ENCODE measurements at regions not wholly inside any gene's neighbourhood (a gene's known extent, or its start where the extent isn't known, plus 50 kb on each side); places are given as distances from the start of the nearest gene placed in this dataset.

- Mint-ChIP-seq H3K4me3 (no peak overlapping the region), H3K27ac (peak overlapping the region in 1 of 10 donors; percentile 64), H3K27me3 (peaks cover 0 to 1% (median 0%) of the 10 kb centered on the region in 5 donors), H3K4me1 (peaks cover 8 to 16% (median 13%) of the 10 kb centered on the region in 4 donors), H3K36me3 (no peaks in the 10 kb centered on the region), H3K9me3 (peaks cover 0 to 6% (median 0%) of the 10 kb centered on the region in 9 donors)
- DNase-seq (no peak), ATAC-seq (peak in 1 of 2 donors; percentile 57)
- POLR2A ChIA-PET = no interaction called here
These were observed 66.6 kb upstream of the FBRSL1 start for GRCh38 chr12:132423251-132423819.

DNA sequence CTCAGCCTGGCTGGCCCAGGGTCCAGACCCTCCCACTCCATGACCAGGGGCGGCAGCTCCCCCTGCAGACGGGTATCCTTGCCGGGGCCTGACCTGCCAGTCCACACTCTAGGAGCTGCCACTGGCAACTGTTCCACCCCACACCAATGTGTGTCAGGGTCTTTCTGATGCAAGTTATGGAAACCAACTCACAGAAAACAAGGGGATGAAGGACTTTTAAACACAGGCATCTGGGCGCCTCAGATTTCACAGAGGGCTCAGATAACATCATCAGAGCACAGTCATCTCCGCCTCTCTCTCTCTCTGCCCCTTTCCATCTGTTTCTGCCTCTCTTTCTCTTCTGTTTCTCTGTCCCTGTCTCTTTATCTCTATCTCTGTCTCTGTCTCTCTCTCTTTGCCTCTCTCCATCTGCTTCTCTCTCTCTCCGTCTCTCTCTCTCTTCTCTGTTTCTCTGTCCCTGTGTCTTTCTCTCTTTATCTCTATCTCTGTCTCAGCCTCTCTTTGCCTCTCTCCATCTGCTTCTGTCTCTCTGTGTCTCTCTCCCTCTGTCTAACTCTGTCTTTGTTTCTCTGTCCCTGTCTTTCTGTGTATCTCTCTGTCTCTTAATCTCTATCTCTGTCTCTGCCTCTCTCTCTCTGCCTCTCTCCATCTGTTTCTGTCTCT is 67.4 kb upstream of the FBRSL1 start:
- H3K36me3 Mint-ChIP-seq = no peaks in the 10 kb centered on the region
- no peak for ATAC-seq
- H3K9me3 Mint-ChIP-seq = peaks cover 0 to 6% (median 0%) of the 10 kb centered on the region in 9 donors
- POLR2A ChIA-PET = no interaction called here
- peak overlapping the region in 1 of 10 donors; percentile 31 for H3K4me3 Mint-ChIP-seq
- peaks cover 3 to 16% (median 12%) of the 10 kb centered on the region in 4 donors for H3K4me1 Mint-ChIP-seq
- no peak for DNase-seq
- H3K27me3 Mint-ChIP-seq = peaks cover 0 to 2% (median 0%) of the 10 kb centered on the region in 5 donors
- peak overlapping the region in 4 of 10 donors; percentile 1 to 64 (median 40) for H3K27ac Mint-ChIP-seq

- POLR2A ChIA-PET = no interaction called here
- H3K4me3 Mint-ChIP-seq = no peak overlapping the region
- peak overlapping the region in 1 of 10 donors; percentile 72 for H3K27ac Mint-ChIP-seq
- peaks cover 3 to 16% (median 12%) of the 10 kb centered on the region in 4 donors for H3K4me1 Mint-ChIP-seq
- DNase-seq (no peak), ATAC-seq (no peak)
- H3K36me3 Mint-ChIP-seq = no peaks in the 10 kb centered on the region
- H3K9me3 Mint-ChIP-seq = peaks cover 0 to 6% (median 0%) of the 10 kb centered on the region in 9 donors
- H3K27me3 Mint-ChIP-seq = peaks cover 0 to 2% (median 0%) of the 10 kb centered on the region in 5 donors
These were observed 67.9 kb upstream of the FBRSL1 start for GRCh38 chr12:132422040-132422380.

DNA sequence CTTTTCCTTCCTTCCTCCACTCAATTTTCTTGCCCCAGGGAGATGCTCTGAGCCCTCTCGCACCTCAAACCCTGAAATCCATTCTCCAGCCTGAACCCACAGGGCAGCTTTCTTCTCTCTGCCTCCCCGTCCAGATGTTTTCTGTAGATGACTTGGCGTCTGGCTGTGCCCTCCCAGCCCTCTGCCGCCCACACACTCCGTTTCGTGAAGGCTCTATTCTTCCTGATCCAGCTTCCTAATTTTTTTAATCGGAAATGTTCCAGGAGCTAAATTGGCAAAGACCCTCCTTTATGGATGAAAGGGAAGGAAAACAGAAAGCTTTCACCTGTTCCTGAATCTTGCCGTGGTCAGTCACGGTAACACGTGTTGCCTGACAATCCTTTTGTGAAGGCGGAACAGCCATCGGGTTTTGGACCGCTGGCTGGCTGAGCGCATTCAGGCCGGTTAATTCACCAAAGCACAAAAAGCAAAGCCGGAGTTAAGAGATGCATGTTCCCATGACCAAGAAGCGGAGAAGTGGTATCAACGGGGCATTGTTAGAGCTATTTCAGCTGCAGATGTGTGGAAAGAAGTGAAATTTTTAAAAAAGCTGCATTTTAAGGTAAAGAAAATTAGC is 70.2 kb upstream of the FBRSL1 start:
- no peak for ATAC-seq
- Mint-ChIP-seq H3K27ac (peak overlapping the region in 2 of 10 donors; percentile 52 to 83), H3K4me3 (no peak overlapping the region), H3K4me1 (peaks cover 2 to 16% (median 14%) of the 10 kb centered on the region in 4 donors), H3K36me3 (no peaks in the 10 kb centered on the region), H3K27me3 (peaks cover 0 to 2% (median 0%) of the 10 kb centered on the region in 5 donors), H3K9me3 (peaks cover 0 to 4% (median 0%) of the 10 kb centered on the region in 9 donors)
- POLR2A ChIA-PET = interaction anchor here (0.6 to 1.7 kb wide), 4 partner anchors 8 to 18 kb away, joined by 3 to 7 read pairs (median 4); no protein-coding TSS in a partner anchor
- DNase-seq = no peak

DNA sequence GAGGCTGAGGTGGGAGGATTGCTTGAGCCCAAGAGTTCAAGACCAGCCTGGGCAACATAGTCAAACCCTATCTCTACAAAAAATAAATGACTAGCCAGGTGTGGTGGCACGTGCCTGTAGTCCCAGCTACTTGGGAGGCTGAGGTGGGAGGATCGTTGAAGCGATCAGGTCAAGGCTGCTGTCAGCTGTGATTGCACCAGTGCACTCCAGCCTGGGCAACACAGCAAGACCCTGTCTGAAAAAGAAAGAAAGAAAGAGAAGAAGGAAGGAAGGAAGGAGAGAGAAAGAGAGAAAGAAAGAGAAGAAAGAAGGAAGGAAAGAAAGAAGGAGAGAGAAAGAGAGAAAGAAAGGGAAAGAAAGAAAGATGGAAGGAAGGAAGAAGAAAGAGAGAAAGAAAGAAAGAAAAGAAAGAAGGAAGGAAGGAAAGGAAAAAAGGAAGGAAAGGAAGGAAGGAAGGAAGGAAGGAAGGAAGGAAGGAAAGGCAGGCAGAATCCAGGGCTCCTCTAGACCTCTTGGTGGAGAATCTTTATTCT is 71.5 kb upstream of the FBRSL1 start:
- H3K36me3 Mint-ChIP-seq = no peaks in the 10 kb centered on the region
- POLR2A ChIA-PET = interaction anchor here (0.5 to 1.2 kb wide), 3 partner anchors 22 to 87 kb away, joined by 3 to 4 read pairs (median 4); no protein-coding TSS in a partner anchor
- no peak overlapping the region for H3K4me3 Mint-ChIP-seq
- ATAC-seq (no peak), DNase-seq (no peak)
- H3K9me3 Mint-ChIP-seq = peaks cover 0 to 3% (median 0%) of the 10 kb centered on the region in 9 donors
- H3K27ac Mint-ChIP-seq = peak overlapping the region in 2 of 10 donors; percentile 25 to 43
- H3K4me1 Mint-ChIP-seq = peaks cover 2 to 16% (median 14%) of the 10 kb centered on the region in 4 donors
- H3K27me3 Mint-ChIP-seq = peaks cover 0 to 2% (median 0%) of the 10 kb centered on the region in 5 donors

DNA sequence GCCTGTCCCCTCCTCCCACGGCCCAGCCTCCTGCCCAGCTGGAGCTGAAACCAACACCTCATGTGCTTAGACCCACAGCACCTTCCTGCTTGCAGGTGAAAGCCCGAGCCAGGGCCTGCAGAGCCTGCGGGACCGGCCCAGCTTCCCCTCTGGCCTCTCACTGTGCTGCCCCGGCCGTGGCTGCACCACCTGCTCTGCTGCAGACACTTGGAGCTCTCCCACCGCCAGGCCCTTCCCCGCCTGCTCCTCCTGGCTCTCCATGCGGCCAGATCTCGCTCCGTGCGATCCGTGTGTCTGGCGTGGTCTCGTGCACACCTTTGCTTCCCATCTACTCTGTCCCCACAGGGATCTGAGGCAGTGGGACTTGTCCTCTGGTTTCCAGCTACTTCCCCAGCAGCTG is 72.2 kb upstream of the FBRSL1 start:
- Mint-ChIP-seq H3K4me1 (peaks cover 2 to 13% (median 10%) of the 10 kb centered on the region in 4 donors), H3K36me3 (no peaks in the 10 kb centered on the region), H3K27ac (peak overlapping the region in 1 of 10 donors; percentile 9), H3K4me3 (no peak overlapping the region), H3K27me3 (peaks cover 0 to 2% (median 0%) of the 10 kb centered on the region in 5 donors), H3K9me3 (peaks cover 0 to 3% (median 0%) of the 10 kb centered on the region in 9 donors)
- POLR2A ChIA-PET = interaction anchor here (0.5 to 1.2 kb wide), 2 partner anchors 23 to 30 kb away, joined by 3 to 4 read pairs; no protein-coding TSS in a partner anchor
- no peak for DNase-seq
- ATAC-seq = no peak

GRCh38 chr12:132416827-132417226 is 73.1 kb upstream of the FBRSL1 start:
- POLR2A ChIA-PET = interaction anchor here (1.0 kb wide), 1 partner anchor 70 kb away, joined by 3 read pairs; no protein-coding TSS in a partner anchor
- no peak for DNase-seq
- H3K36me3 Mint-ChIP-seq = no peaks in the 10 kb centered on the region
- peaks cover 2 to 10% (median 5%) of the 10 kb centered on the region in 4 donors for H3K4me1 Mint-ChIP-seq
- H3K27ac Mint-ChIP-seq = no peak overlapping the region
- peaks cover 0 to 2% (median 0%) of the 10 kb centered on the region in 9 donors for H3K9me3 Mint-ChIP-seq
- ATAC-seq = no peak
- H3K27me3 Mint-ChIP-seq = peaks cover 0 to 2% (median 0%) of the 10 kb centered on the region in 5 donors
- no peak overlapping the region for H3K4me3 Mint-ChIP-seq

- Mint-ChIP-seq H3K36me3 (no peaks in the 10 kb centered on the region), H3K4me1 (peaks cover 2 to 10% (median 4%) of the 10 kb centered on the region in 4 donors), H3K27me3 (peaks cover 0 to 2% (median 0%) of the 10 kb centered on the region in 5 donors), H3K27ac (peak overlapping the region in 2 of 10 donors; percentile 13 to 66), H3K4me3 (peak overlapping the region in 1 of 10 donors; percentile 26), H3K9me3 (no peaks in the 10 kb centered on the region)
- ATAC-seq (no peak), DNase-seq (no peak)
- POLR2A ChIA-PET = interaction anchor here (1.0 to 2.1 kb wide), 3 partner anchors 11 to 107 kb away, joined by 3 to 15 read pairs (median 6); no protein-coding TSS in a partner anchor
These were observed 73.8 kb upstream of the FBRSL1 start for GRCh38 chr12:132416121-132416673.

DNA sequence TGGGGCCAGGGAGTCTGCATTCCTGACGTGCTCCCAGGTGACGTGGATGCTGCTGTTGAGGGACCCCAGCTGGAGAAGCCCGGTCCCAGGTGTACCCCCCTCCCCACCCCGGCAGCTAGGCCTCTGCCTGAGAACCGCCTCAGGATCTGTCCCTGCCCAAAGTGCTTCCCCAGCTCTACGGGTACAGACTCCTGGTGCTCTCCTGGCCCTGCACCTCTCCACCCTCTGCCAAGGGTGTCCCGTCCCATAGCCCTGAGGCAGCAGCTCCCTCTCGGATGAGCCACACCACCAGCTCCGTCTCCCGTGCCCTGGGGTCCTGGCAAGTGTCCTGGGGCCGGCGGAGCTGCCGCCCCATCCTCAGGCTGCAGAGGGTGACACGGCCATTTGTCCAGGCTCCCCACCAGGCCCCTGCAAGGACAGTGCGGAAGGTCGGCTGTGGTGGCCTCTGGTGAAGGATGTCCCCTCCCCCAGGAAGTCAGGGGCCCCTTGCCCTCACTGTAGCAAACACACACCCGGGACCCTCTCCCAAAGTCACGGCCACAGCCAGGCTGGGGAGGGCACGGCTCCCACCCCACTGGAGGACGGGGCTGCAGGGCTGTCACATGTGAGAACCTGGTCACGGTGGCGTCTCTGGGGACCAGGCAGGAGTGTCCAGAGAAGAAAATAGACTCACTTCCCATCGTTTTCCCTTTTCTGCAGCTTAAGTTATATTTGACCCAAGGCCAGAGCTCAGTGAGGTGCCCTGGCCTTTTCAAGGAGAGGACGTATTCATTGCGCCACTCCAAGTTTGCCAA is 74.4 kb upstream of the FBRSL1 start:
- no peak for ATAC-seq

DNA sequence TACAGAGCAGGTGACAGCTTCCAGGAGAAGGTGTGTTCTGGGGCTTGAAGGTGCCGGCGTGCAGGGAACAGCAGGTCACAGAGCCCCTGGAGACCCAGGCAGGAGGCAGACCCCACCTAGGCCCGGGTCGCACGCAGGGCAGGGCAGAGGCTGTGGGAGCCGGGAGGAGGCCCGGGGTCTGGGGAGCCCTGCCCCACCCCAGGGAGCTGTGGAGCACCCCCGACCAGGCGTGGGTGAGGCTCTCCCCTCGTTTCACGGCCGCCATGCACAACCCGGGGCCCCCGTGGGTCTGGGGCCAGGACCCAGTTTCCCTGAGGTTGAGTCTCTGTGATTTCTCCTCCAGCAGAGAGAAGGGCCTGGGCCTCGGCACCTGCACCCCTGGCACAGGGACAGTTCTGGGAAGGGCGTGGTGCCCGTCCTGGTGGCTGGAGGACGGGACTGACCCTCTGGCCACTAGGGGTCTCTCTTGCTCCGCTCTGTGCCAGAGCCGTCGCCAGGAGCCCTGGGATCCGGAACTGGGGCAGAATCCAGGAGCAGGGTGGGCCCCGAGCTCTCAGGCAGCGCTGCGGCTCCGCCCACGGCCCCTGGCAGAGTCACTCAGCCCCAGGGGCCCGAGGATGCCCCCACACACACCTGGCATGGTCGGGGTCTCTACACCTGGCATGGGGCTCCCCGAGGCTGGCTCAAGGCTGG is 75.2 kb upstream of the FBRSL1 start:
- POLR2A ChIA-PET = interaction anchor here (1.0 to 2.4 kb wide), 6 partner anchors 13 to 108 kb away, joined by 3 to 15 read pairs (median 6); no protein-coding TSS in a partner anchor

More for the DNA sequence above, 74.4 kb upstream of the FBRSL1 start:
- H3K27me3 Mint-ChIP-seq = peaks cover 0 to 2% (median 0%) of the 10 kb centered on the region in 5 donors
- peaks cover 2 to 10% (median 4%) of the 10 kb centered on the region in 4 donors for H3K4me1 Mint-ChIP-seq
- POLR2A ChIA-PET = interaction anchor here (1.0 to 2.4 kb wide), 6 partner anchors 12 to 108 kb away, joined by 3 to 15 read pairs (median 6); no protein-coding TSS in a partner anchor
- H3K4me3 Mint-ChIP-seq = peak overlapping the region in 1 of 10 donors; percentile 26
- H3K27ac Mint-ChIP-seq = peak overlapping the region in 1 of 10 donors; percentile 66
- no peak for DNase-seq
- no peaks in the 10 kb centered on the region for H3K9me3 Mint-ChIP-seq
- H3K36me3 Mint-ChIP-seq = no peaks in the 10 kb centered on the region

More for the DNA sequence above, 75.2 kb upstream of the FBRSL1 start:
- H3K27me3 Mint-ChIP-seq = peaks cover 0 to 2% (median 0%) of the 10 kb centered on the region in 5 donors
- no peaks in the 10 kb centered on the region for H3K36me3 Mint-ChIP-seq
- peak; percentile 93 to 98 for ATAC-seq
- no peak overlapping the region for H3K27ac Mint-ChIP-seq
- H3K4me3 Mint-ChIP-seq = peak overlapping the region in 2 of 10 donors; percentile 22 to 27
- no peaks in the 10 kb centered on the region for H3K9me3 Mint-ChIP-seq
- DNase-seq = peak; percentile 54 to 89 (median 71)
- peaks cover 2 to 8% (median 4%) of the 10 kb centered on the region in 4 donors for H3K4me1 Mint-ChIP-seq

All from naive thymus-derived CD8-positive, alpha-beta T cell (primary cell).